ENCODE measurements at regions not wholly inside any gene's neighbourhood (a gene's known extent, or its start where the extent isn't known, plus 50 kb on each side); places are given as distances from the start of the nearest gene placed in this dataset.

DNA sequence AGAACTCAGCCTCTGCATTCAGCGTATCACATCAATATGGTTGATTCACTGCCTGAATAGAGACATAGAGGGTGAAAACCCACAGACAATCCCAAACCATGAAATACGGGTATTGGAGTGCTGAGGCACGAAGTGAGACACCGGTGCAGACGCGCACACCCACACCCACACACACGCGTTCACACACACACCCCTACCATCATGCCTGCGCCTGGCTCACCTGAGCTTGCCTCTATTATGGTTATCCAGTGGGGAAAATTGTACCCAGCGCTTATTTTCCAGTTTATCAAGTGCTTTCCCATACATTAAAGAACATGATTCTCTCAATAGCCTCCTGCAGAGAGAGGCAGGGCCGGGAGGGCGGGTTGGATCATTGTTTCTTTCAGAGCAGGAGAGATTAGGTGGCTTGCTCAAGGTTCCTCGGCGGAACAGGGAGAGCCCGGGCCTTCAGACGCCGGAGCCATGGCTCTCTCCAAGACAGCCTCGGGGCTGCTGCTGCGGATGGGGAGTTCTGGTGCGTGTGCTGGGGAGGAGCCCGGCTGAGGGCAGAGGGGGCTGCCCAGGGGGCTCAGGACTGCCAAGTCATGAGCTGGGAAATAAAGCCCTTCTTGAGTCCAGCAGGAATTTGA lies 78.9 kb upstream of the THY1 start:
- TF ChIP-seq, protein P1, sequence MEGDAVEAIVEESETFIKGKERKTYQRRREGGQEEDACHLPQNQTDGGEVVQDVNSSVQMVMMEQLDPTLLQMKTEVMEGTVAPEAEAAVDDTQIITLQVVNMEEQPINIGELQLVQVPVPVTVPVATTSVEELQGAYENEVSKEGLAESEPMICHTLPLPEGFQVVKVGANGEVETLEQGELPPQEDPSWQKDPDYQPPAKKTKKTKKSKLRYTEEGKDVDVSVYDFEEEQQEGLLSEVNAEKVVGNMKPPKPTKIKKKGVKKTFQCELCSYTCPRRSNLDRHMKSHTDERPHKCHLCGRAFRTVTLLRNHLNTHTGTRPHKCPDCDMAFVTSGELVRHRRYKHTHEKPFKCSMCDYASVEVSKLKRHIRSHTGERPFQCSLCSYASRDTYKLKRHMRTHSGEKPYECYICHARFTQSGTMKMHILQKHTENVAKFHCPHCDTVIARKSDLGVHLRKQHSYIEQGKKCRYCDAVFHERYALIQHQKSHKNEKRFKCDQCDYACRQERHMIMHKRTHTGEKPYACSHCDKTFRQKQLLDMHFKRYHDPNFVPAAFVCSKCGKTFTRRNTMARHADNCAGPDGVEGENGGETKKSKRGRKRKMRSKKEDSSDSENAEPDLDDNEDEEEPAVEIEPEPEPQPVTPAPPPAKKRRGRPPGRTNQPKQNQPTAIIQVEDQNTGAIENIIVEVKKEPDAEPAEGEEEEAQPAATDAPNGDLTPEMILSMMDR (IDR thresholded peaks at IDR 0.05) = no peak
- no peak for TF ChIP-seq POLR2A (IDR thresholded peaks at IDR 0.05)
